Activated B cell treated with CpG ODN at 0.5 μM for 24 hours (primary cell): ENCODE measurements at regions not wholly inside any gene's neighbourhood (a gene's known extent, or its start where the extent isn't known, plus 50 kb on each side); places are given as distances from the start of the nearest gene placed in this dataset.

ENCODE experiments used
- ATAC-seq: fragments of 200-7000 bp; cut with Tn5 transposase; one replicate; pipeline ENCODE4 v1.10.0; 2021; ENCODE audit warnings: low read depth, mild to moderate bottlenecking, moderate library complexity
- CTCF ChIA-PET: fragments of 350-600 bp; sonication (Branson Sonifier 250); formaldehyde crosslinking; loops from one replicate; lab custom pipeline; 2021; ENCODE audit warnings: antibody characterized with exemption; lab: Charles Lee
- POLR2A ChIA-PET: fragments of 350-600 bp; sonication (Branson Sonifier 250); formaldehyde crosslinking; loops from one replicate; lab custom pipeline; 2021; ENCODE audit warnings: antibody characterized with exemption; lab: Charles Lee
- DNase-seq: peaks from one replicate; pipeline ENCODE4 v3.0.0; 2022
- H3K27ac Mint-ChIP-seq: one replicate; pipeline ENCODE4 v1.8.0; 2020; ENCODE audit warnings: mixed read lengths
- H3K27me3 Mint-ChIP-seq: one replicate; pipeline ENCODE4 v1.8.0; 2021; ENCODE audit warnings: mixed read lengths
- H3K36me3 Mint-ChIP-seq: one replicate; pipeline ENCODE4 v1.8.0; 2021; ENCODE audit warnings: low read depth, mixed read lengths
- H3K4me1 Mint-ChIP-seq: one replicate; pipeline ENCODE4 v1.8.0; 2021; ENCODE audit warnings: mixed read lengths
- H3K4me3 Mint-ChIP-seq: one replicate; pipeline ENCODE4 v1.8.0; 2020; ENCODE audit warnings: mild to moderate bottlenecking, mixed read lengths
- H3K9me3 Mint-ChIP-seq: one replicate; pipeline ENCODE4 v1.8.0; 2020; ENCODE audit warnings: mixed read lengths
- intact Hi-C: fragments of 100-400 bp; cut with micrococcal nuclease; formaldehyde crosslinking; loops from one replicate; pipeline ENCODE4 v1.15.1; 2024
- TF ChIP-seq, protein P1 (sequence below): fragments of 200-600 bp; IDR thresholded peaks from one replicate; pipeline ENCODE4 v1.8.0; 2022; ENCODE audit warnings: antibody characterized with exemption, mild to moderate bottlenecking

DNA sequence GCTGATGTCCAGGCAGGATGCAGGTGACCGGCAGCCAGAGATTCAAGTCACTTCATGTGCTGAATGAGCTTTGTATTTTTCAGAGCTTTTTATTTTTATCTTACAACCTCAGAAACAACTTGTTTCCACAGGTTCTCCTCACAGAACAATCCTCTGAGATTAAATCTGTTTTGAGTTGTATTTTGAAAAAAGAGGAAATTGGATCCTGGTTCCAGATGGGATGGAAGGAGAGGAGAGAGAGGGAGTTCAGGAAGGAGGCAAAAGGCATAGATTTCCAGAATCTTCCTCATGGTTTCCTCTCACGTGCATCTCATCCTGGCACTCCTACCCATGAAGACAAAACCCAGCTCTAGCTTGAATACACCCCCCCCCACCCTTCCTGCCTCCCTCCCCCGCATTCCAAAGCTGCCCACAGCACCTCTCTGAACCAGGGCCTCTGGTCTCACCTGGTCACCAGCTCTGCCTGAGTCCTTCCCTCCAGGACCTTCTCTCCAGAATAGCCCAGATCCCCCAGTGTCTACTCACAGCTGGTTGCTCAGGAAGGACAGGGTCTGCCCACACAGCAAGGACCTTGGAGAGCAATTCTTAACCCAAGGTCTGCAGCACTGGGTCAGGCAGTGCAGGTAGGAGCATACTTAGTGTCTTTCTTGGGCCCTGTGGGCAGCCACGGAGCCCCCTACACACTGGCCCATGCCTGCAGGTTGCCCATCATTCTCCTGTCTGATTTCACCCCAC lies 104.7 kb downstream of the ZFP36L2 start:
- ATAC-seq: no peak
- Mint-ChIP-seq H3K4me3 (no peak overlapping the region), H3K36me3 (no peaks in the 10 kb centered on the region), H3K9me3 (peaks cover 13% of the 10 kb centered on the region), H3K4me1 (peaks cover 35% of the 10 kb centered on the region), H3K27ac (no peak overlapping the region), H3K27me3 (no peaks in the 10 kb centered on the region)
- TF ChIP-seq, protein P1, sequence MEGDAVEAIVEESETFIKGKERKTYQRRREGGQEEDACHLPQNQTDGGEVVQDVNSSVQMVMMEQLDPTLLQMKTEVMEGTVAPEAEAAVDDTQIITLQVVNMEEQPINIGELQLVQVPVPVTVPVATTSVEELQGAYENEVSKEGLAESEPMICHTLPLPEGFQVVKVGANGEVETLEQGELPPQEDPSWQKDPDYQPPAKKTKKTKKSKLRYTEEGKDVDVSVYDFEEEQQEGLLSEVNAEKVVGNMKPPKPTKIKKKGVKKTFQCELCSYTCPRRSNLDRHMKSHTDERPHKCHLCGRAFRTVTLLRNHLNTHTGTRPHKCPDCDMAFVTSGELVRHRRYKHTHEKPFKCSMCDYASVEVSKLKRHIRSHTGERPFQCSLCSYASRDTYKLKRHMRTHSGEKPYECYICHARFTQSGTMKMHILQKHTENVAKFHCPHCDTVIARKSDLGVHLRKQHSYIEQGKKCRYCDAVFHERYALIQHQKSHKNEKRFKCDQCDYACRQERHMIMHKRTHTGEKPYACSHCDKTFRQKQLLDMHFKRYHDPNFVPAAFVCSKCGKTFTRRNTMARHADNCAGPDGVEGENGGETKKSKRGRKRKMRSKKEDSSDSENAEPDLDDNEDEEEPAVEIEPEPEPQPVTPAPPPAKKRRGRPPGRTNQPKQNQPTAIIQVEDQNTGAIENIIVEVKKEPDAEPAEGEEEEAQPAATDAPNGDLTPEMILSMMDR: no peak
- ChIA-PET POLR2A (no interaction called here), CTCF (interaction anchor here (1.0 kb wide), 1 partner anchor 107 kb away, joined by 4 read pairs; no protein-coding TSS in a partner anchor)
- no peak for DNase-seq
- intact Hi-C loops: no loop called here

DNA sequence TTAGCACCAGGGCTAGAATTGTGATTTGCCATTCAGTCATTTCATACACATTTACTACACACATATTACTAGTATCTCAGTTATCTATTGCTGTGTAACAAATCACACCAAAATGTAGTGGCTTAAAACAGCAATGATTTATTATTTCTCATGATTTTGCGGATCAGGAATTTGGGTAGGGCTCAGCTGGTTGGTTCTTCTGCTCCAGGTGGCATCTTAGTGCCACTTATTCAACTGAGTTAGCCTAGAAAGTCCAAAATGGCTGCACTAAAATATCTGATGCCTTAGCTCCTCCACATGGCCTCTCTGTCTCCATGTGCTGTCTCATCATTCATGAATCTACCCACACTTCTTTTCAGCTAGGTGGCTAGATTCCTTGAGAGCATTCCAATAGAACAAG lies 107.1 kb downstream of the ZFP36L2 start:
- no peaks in the 10 kb centered on the region for H3K36me3 Mint-ChIP-seq
- DNase-seq (no peak), ATAC-seq (no peak)
- H3K27ac Mint-ChIP-seq: no peak overlapping the region
- H3K4me1 Mint-ChIP-seq: peaks cover 11% of the 10 kb centered on the region
- intact Hi-C loops: no loop called here
- CTCF ChIA-PET: no interaction called here
- no peaks in the 10 kb centered on the region for H3K27me3 Mint-ChIP-seq
- POLR2A ChIA-PET: no interaction called here
- peaks cover 13% of the 10 kb centered on the region for H3K9me3 Mint-ChIP-seq
- H3K4me3 Mint-ChIP-seq: no peak overlapping the region
- TF ChIP-seq, protein P1: no peak

GRCh38 chr2:43117521-43118143 lies 108.8 kb downstream of the ZFP36L2 start:
- no peak for DNase-seq
- Mint-ChIP-seq H3K36me3 (no peaks in the 10 kb centered on the region), H3K27ac (no peak overlapping the region), H3K9me3 (peaks cover 13% of the 10 kb centered on the region), H3K27me3 (no peaks in the 10 kb centered on the region), H3K4me3 (no peak overlapping the region), H3K4me1 (peaks cover 1% of the 10 kb centered on the region)
- CTCF ChIA-PET: no interaction called here
- no peak for ATAC-seq
- intact Hi-C loops: no loop called here
- TF ChIP-seq, protein P1: no peak
- POLR2A ChIA-PET: no interaction called here

GRCh38 chr2:43116988-43117387 lies 109.4 kb downstream of the ZFP36L2 start:
- intact Hi-C loops: no loop called here
- ChIA-PET CTCF (interaction anchor here (1.5 kb wide), 1 partner anchor 11 kb away, joined by 3 read pairs; no protein-coding TSS in a partner anchor), POLR2A (no interaction called here)
- peaks cover 13% of the 10 kb centered on the region for H3K9me3 Mint-ChIP-seq
- TF ChIP-seq, protein P1: no peak
- H3K36me3 Mint-ChIP-seq: no peaks in the 10 kb centered on the region
- no peaks in the 10 kb centered on the region for H3K27me3 Mint-ChIP-seq
- no peaks in the 10 kb centered on the region for H3K4me1 Mint-ChIP-seq
- no peak overlapping the region for H3K27ac Mint-ChIP-seq
- no peak overlapping the region for H3K4me3 Mint-ChIP-seq
- no peak for DNase-seq
- ATAC-seq: no peak

GRCh38 chr2:43115881-43116280 lies 110.5 kb downstream of the ZFP36L2 start:
- no peak overlapping the region for H3K27ac Mint-ChIP-seq
- ATAC-seq: no peak
- TF ChIP-seq, protein P1: no peak
- no peak overlapping the region for H3K4me3 Mint-ChIP-seq
- H3K27me3 Mint-ChIP-seq: no peaks in the 10 kb centered on the region
- ChIA-PET CTCF (interaction anchor here (1.1 to 1.5 kb wide), 2 partner anchors 10 to 11 kb away, joined by 3 read pairs; no protein-coding TSS in a partner anchor), POLR2A (interaction anchor here (1.0 kb wide), 1 partner anchor 111 kb away, joined by 3 read pairs; the partner anchor contains the start of gene ZFP36L2)
- DNase-seq: no peak
- H3K36me3 Mint-ChIP-seq: no peaks in the 10 kb centered on the region
- no peaks in the 10 kb centered on the region for H3K4me1 Mint-ChIP-seq
- H3K9me3 Mint-ChIP-seq: peaks cover 13% of the 10 kb centered on the region
- intact Hi-C loops: no loop called here
